ENCODE measurements at regions not wholly inside any gene's neighbourhood (a gene's known extent, or its start where the extent isn't known, plus 50 kb on each side); places are given as distances from the start of the nearest gene placed in this dataset.
"Not testable (repeated sequence)": the region's sequence is repeated elsewhere in the genome, so short reads cannot be mapped to it uniquely, and the experiment has no call there.

DNA sequence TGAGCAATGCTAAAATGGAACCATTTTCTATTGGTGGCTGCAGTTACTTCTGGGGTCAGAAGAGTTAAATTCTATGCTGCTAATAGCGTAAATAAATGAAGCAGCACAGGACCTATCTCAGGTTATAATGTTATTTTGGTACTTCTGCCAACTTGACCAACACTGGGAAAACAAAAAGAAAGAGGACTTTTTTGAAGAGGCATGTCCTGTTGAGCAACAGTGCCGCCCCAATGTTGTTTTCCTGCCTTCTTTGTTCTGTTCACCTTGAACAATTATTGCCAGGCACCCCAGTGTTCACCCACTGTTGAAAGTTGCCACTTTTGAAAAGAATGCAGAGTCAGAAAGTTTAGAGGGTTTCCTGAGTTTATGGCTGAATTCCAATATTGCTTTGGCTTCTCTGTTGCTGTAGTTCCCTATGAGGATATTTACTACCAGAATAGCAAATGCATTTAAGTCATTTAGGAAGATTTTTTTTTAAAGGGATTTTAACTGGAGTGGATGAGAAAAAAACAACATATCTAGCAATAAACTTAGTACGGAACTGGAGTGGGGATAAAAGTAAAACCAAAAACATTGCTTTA is 679.0 kb upstream of the DPPA4 start:
- no peak for DNase-seq

- no peak for DNase-seq
Observed at GRCh38 chr3:110017304-110017703, 680.0 kb upstream of the DPPA4 start.

- no peak for DNase-seq
Observed at GRCh38 chr3:110021659-110022058, 684.3 kb upstream of the DPPA4 start.

DNA sequence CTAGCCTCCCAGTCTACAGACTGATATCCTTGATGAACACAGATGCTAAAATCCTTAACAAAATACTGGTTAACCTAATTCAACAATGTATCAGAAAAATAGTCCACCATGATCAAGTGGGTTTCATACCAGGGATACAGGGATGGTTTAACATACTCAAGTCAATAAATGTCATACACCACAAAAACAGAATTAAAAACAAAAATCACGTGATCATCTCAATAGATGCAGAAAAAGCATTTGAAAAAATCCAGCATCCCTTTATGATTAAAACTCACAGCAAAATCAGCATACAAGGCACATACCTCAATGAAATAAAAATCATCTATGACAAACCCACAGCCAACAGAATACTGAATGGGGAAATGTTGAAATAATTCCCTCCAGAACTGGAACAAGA is 685.7 kb upstream of the DPPA4 start:
- not testable (repeated sequence) for DNase-seq

GRCh38 chr3:110026421-110026820 is 689.1 kb upstream of the DPPA4 start:
- no peak for DNase-seq

- DNase-seq: no peak
Observed at GRCh38 chr3:110027446-110028080, 690.2 kb upstream of the DPPA4 start.

DNA sequence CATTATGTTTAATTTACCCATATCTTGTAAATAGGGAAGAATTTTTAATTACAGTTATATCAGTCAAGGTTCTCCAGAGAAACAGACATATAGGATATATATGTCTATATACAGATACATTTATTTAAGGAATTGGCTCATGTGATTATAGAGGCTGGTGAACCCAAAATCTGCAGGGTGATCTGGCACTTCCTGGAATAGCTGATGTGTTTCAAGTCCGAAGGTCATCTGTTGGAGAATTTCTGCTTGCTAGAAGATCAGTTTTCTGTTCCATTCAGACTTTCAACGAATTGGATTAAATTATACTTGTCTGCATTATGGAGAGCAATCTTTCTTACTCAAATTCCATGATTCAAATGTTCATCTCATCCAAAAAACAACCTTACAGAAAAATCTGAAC is 694.6 kb upstream of the DPPA4 start:
- no peak for DNase-seq

DNA sequence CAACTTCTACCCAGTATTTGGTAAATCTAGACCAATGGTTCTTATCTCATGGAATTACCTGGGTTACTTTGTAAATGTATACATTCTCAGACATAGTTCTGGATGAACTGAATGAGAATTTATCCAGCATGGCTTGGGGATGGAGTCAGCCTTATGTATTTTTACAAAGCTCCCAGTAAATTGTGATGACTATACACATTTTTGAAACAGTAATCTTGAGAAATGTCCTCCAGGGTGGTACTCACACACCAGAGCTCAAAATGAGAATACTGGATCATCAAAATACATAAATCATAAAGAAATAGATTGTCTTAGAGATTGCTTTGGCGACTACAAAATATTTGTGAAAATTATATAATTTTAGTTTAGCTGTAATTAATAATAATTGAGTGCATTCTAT is 722.1 kb upstream of the DPPA4 start:
- no peak for DNase-seq

- no peak for DNase-seq
Observed at GRCh38 chr3:110062716-110063115, 725.4 kb upstream of the DPPA4 start.

- DNase-seq: no peak
Observed at GRCh38 chr3:110063178-110063577, 725.8 kb upstream of the DPPA4 start.

DNA sequence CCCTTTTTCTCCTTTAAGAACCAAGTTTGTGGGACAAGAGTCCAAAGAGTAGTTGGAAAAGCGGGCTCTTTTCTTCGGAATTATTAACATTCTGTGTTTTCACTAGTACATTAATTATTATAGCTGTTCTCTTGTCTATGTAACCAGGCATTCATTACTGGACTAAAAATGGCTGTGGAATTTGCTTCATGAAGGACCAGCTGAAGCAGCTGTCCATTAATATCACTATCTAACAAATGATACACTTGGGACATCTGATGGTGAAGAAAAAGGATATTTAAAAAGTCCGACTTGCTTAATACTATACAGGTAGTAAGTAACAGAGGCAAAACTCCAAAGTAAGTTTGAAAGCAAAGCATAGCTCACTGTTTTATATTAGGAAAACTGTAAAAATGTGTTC is 728.9 kb upstream of the DPPA4 start:
- DNase-seq: no peak

DNA sequence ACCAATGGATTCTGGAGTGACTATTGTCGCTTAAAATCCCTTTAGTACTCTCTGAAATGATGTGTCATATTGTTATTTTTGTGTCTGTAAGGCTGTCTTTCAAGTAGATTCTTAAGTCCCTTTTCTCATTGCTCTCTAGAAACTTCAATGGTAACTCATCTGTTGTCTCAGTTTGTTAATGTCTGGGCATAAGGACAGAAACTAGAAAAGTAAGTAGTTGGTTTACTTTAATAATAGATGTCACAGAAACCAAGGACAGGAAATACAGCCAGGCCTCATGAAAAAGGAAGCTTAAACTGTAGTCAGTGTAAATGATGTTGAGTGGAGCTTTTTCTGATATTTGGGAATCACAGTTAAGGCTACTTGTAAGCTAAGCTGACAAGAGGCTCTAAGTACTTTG is 730.2 kb upstream of the DPPA4 start:
- DNase-seq: no peak

DNA sequence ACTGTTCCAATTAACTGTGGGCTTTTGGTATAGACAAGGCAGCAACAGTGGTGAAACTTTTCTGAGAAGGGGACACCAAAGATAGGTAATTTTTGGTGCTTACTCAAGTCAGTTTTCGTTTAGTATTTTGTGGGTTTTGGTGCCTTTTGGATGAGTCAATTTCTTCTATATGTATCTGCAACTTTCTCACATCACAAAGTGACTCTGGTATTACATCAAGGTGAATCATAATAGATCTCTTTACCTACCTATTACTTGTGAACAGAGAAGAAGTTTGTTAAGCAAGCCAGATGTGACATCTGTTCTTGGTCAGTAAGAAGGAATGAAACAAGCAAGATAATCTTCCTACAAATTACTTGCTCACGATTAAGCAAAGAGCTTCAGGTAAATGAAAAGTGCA is 732.4 kb upstream of the DPPA4 start:
- DNase-seq: no peak

GRCh38 chr3:110070161-110070916 is 733.0 kb upstream of the DPPA4 start:
- DNase-seq: no peak

GRCh38 chr3:110074095-110074494 is 736.7 kb upstream of the DPPA4 start:
- DNase-seq: no peak

GRCh38 chr3:110077093-110077492 is 739.7 kb upstream of the DPPA4 start:
- DNase-seq: no peak

- DNase-seq: no peak
Observed at GRCh38 chr3:110093411-110093810, 756.1 kb upstream of the DPPA4 start.

DNA sequence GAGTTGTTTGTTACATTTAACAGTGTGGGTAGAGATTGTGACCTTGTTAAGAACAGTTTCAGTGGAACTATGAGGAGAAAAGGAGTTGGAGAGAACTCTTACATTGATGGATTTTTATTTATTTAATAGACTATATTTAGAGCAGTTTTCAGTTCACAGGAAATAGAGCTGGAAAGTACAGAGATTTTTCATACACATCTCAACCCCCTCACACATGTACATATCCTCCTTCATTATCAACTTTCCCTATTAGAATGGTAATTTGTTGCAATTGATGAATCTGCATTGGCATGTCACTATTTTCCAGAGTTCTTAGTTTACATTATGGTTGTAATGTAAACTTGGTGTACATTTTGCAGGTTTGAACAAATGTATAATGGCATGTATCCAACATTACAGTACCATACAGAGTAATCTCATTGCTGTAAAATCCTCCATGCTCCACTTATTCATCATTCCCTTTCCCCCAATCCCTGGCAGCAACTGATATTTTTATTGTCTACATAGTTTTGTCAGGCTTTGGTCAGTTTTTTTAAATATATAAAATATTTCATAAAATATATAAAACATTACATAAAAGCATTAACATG is 756.6 kb upstream of the DPPA4 start:
- no peak for DNase-seq

GRCh38 chr3:110099711-110100110 is 762.4 kb upstream of the DPPA4 start:
- no peak for DNase-seq

GRCh38 chr3:110101361-110101760 is 764.0 kb upstream of the DPPA4 start:
- DNase-seq: no peak

DNA sequence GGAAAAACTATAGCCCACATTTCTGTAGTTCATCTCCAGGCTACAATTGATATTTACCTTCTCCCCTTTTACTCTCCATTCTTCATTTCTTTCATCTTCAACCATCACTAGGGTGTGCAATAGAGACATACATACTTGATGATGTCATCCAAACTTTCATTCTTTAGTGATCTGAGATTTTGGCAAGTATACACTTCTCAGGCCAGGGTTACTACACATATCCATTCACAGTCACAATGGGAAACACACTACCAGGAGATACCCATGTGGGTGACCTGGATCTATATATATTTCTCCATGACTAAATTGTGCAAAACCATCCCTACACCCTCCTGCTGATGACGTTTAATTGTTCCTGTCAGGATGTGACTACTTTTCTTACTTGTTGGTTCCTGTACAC is 769.5 kb upstream of the DPPA4 start:
- DNase-seq: no peak

GRCh38 chr3:110123946-110124345 is 786.6 kb upstream of the DPPA4 start:
- no peak for DNase-seq

GRCh38 chr3:110126065-110126464 is 788.7 kb upstream of the DPPA4 start:
- DNase-seq: no peak

GRCh38 chr3:110133971-110134370 is 796.6 kb upstream of the DPPA4 start:
- DNase-seq: no peak

Measured in CD4-positive, alpha-beta T cell treated with Interleukin-1 beta for 1 hour (primary cell).